H9 (cell line): ENCODE measurements at regions not wholly inside any gene's neighbourhood (a gene's known extent, or its start where the extent isn't known, plus 50 kb on each side); places are given as distances from the start of the nearest gene placed in this dataset.

Source experiments
- DNase-seq: peaks from one replicate; pipeline ENCODE4 v3.0.0-alpha.2; 2017
- H2AFZ ChIP-seq: one replicate; pipeline ENCODE4 v1.6.1; 2013; ENCODE audit warnings: mild to moderate bottlenecking, low read length, control low read depth, moderate library complexity
- H2AK5ac ChIP-seq: 2 replicates; pipeline ENCODE4 v1.6.1; 2013; ENCODE audit warnings: low read length, control low read depth, mixed read lengths; ENCODE audit not compliant: insufficient read length
- H2BK120ac ChIP-seq: one replicate; pipeline ENCODE4 v1.6.1; 2013; ENCODE audit warnings: low read depth, mild to moderate bottlenecking, low read length, control low read depth, inconsistent platforms; ENCODE audit not compliant: poor library complexity, severe bottlenecking
- H2BK12ac ChIP-seq: 2 replicates; pipeline ENCODE4 v1.6.1; 2013; ENCODE audit warnings: low read length, control low read depth, mixed read lengths, low read depth; ENCODE audit not compliant: insufficient read length
- H2BK15ac ChIP-seq: 2 replicates; pipeline ENCODE4 v1.6.1; 2013; ENCODE audit warnings: low read depth, low read length, control low read depth
- H2BK20ac ChIP-seq: one replicate; pipeline ENCODE4 v1.6.1; 2013; ENCODE audit warnings: low read depth, mild to moderate bottlenecking, low read length, control low read depth, inconsistent platforms; ENCODE audit not compliant: poor library complexity, severe bottlenecking
- H2BK5ac ChIP-seq: 2 replicates; pipeline ENCODE4 v1.6.1; 2013; ENCODE audit warnings: low read length, control low read depth, mixed read lengths; ENCODE audit not compliant: insufficient read length
- H3K14ac ChIP-seq: 2 replicates; pipeline ENCODE4 v1.6.1; 2013; ENCODE audit warnings: low read length, control low read depth; ENCODE audit not compliant: insufficient read depth
- H3K18ac ChIP-seq: 2 replicates; pipeline ENCODE4 v1.6.1; 2013; ENCODE audit warnings: low read depth, mild to moderate bottlenecking, mixed read lengths, low read length, control low read depth; ENCODE audit not compliant: insufficient read length
- H3K23ac ChIP-seq: 2 replicates; pipeline ENCODE4 v1.6.1; 2013; ENCODE audit warnings: low read length, control low read depth, mixed read lengths, low read depth; ENCODE audit not compliant: insufficient read length
- H3K23me2 ChIP-seq: 2 replicates; pipeline ENCODE4 v1.6.1; 2013; ENCODE audit warnings: low read depth, mild to moderate bottlenecking, mixed read lengths, low read length, control low read depth; ENCODE audit not compliant: insufficient read length, poor library complexity, severe bottlenecking
- H3K27ac ChIP-seq: 2 replicates; pipeline ENCODE4 v1.5.1; 2013; ENCODE audit warnings: low read length, control low read depth, mixed read lengths, low read depth; ENCODE audit not compliant: insufficient read length
- H3K27me3 ChIP-seq: 2 replicates; pipeline ENCODE4 v1.6.1; 2013; ENCODE audit warnings: low read length, control low read depth, inconsistent platforms; ENCODE audit not compliant: insufficient read depth
- H3K4ac ChIP-seq: 2 replicates; pipeline ENCODE4 v1.6.1; 2013; ENCODE audit warnings: low read depth, mild to moderate bottlenecking, control low read depth, inconsistent platforms, low read length, moderate library complexity
- H3K4me1 ChIP-seq: 2 replicates; pipeline ENCODE4 v1.6.1; 2013; ENCODE audit warnings: low read length, control low read depth, inconsistent platforms; ENCODE audit not compliant: insufficient read depth
- H3K4me2 ChIP-seq: 2 replicates; pipeline ENCODE4 v1.6.1; 2013; ENCODE audit warnings: low read length, control low read depth, mixed read lengths; ENCODE audit not compliant: insufficient read length, insufficient read depth
- H3K56ac ChIP-seq: 2 replicates; pipeline ENCODE4 v1.6.1; 2013; ENCODE audit warnings: low read depth, mild to moderate bottlenecking, mixed read lengths, low read length, control low read depth; ENCODE audit not compliant: insufficient read length
- H3K79me1 ChIP-seq: 2 replicates; pipeline ENCODE4 v1.6.1; 2013; ENCODE audit warnings: low read depth, mild to moderate bottlenecking, moderate library complexity, low read length, control low read depth, inconsistent platforms; ENCODE audit not compliant: insufficient read depth, poor library complexity, severe bottlenecking
- H3K79me2 ChIP-seq: 2 replicates; pipeline ENCODE4 v1.6.1; 2013; ENCODE audit warnings: low read length, control low read depth, inconsistent platforms; ENCODE audit not compliant: insufficient read depth
- H3K9ac ChIP-seq: 2 replicates; pipeline ENCODE4 v1.6.1; 2013; ENCODE audit warnings: low read length, control low read depth, mixed read lengths; ENCODE audit not compliant: insufficient read length; ENCODE audit errors: extremely low read depth
- H3K9me3 ChIP-seq: one replicate; pipeline ENCODE4 v1.6.1; 2013; ENCODE audit warnings: low read depth, low read length, inconsistent platforms; ENCODE audit not compliant: control insufficient read depth
- H3T11ph ChIP-seq: one replicate; pipeline ENCODE4 v1.6.1; 2013; ENCODE audit warnings: mild to moderate bottlenecking, low read length, control low read depth, inconsistent platforms
- H4K20me1 ChIP-seq: one replicate; pipeline ENCODE4 v1.6.1; 2013; ENCODE audit not compliant: control insufficient read depth, insufficient read length, insufficient read depth
- H4K5ac ChIP-seq: 2 replicates; pipeline ENCODE4 v1.6.1; 2013; ENCODE audit warnings: low read depth, mild to moderate bottlenecking, mixed read lengths, low read length, control low read depth; ENCODE audit not compliant: insufficient read length
- H4K8ac ChIP-seq: replicated peaks from 2 replicates; pipeline ENCODE4 v1.6.1; 2013; ENCODE audit warnings: low read length, control low read depth, mixed read lengths, low read depth; ENCODE audit not compliant: insufficient read length
- H4K91ac ChIP-seq: 2 replicates; pipeline ENCODE4 v1.6.1; 2013; ENCODE audit warnings: low read depth, mild to moderate bottlenecking, moderate library complexity, mixed read lengths, low read length, control low read depth; ENCODE audit not compliant: insufficient read length
- H3K27ac Mint-ChIP-seq, 3 experiments: 2 replicates in 2 of 3; 3 replicates in 1 of 3; pipeline ENCODE4 v1.8.0; 2020 to 2021; ENCODE audit warnings: mixed read lengths in 3 of 3, mild to moderate bottlenecking in 1 of 3, moderate library complexity in 1 of 3
- H3K27me3 Mint-ChIP-seq: 2 replicates; pipeline ENCODE4 v1.8.0; 2021; ENCODE audit warnings: low read depth, mild to moderate bottlenecking, moderate library complexity, mixed read lengths
- H3K36me3 Mint-ChIP-seq, 3 experiments: 2 replicates in 2 of 3; 3 replicates in 1 of 3; pipeline ENCODE4 v1.8.0; 2020 to 2021; ENCODE audit warnings: low read depth in 3 of 3, mixed read lengths in 3 of 3; ENCODE audit not compliant: insufficient read depth in 1 of 3
- H3K4me1 Mint-ChIP-seq, 2 experiments: 2 replicates each; pipeline ENCODE4 v1.8.0; 2020; ENCODE audit warnings: mixed read lengths in 2 of 2
- H3K4me3 Mint-ChIP-seq, 2 experiments: 2 replicates in 1 of 2; 3 replicates in 1 of 2; pipeline ENCODE4 v1.8.0; 2020 to 2021; ENCODE audit warnings: mild to moderate bottlenecking in 2 of 2, mixed read lengths in 2 of 2, moderate library complexity in 1 of 2
- H3K9me3 Mint-ChIP-seq, 2 experiments: 2 replicates in 1 of 2; 3 replicates in 1 of 2; pipeline ENCODE4 v1.8.0; 2020; ENCODE audit warnings: mild to moderate bottlenecking in 2 of 2, mixed read lengths in 2 of 2, moderate library complexity in 1 of 2
- WGBS: extraction: QIAGEN DNeasy Blood & Tissue Kit; methylation state at CpG from one replicate; pipeline ENCODE4 v1.1.7; 2013; ENCODE audit warnings: missing lambda C conversion rate, low lambda C conversion rate, mixed read lengths; ENCODE audit not compliant: insufficient read length; ENCODE audit errors: extremely low coverage; 5-methylcytosine and 5-hydroxymethylcytosine counted together
- TF ChIP-seq, protein P1 (sequence below): fragments of 200-600 bp; sonication (generic); conservative IDR thresholded peaks from 3 replicates; pipeline ENCODE4 v1.8.0; 2021; ENCODE audit warnings: antibody characterized with exemption, mild to moderate bottlenecking

DNA sequence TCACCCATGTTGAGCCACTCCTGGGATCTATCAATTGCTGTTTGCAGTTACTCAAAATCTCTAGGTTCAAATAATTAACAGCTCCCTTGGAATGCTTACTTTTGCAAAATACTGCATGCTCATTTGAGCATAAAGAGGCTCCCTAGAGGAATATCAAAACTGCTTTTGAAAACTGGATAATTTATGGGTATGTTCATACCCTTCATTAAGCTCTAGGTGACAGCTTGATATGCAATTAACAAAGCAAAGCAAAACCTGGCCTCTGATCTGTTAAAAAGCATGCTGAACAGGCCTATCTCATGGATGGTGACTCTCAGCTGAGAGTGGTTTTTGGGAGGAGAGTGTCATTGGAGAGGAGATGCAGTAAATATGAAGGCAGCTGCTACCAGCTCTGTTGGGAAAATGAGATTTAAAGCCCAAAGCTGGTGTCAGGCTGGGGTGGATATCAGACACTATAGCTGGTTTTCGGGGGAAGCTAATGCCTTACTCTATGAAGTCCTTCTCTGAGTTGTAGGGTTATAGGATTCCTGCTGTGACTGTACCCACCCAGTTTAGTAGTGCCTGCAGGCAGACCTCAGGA is 110.9 kb downstream of the RASSF10 start:
- Histone ChIP-seq H2AFZ (no peak overlapping the region), H3K27me3 (no peaks in the 10 kb centered on the region), H3K4me2 (no peak overlapping the region), H2BK15ac (no peak overlapping the region), H3T11ph (no peak overlapping the region), H3K14ac (no peak overlapping the region), H3K9ac (no peak overlapping the region), H2BK5ac (no peak overlapping the region), H3K56ac (no peak overlapping the region), H2BK20ac (no peak overlapping the region), H4K20me1 (no peaks in the 10 kb centered on the region), H3K23ac (no peak overlapping the region), H4K5ac (no peak overlapping the region), H3K18ac (no peak overlapping the region), H3K4me1 (no peaks in the 10 kb centered on the region), H3K23me2 (no peaks in the 10 kb centered on the region), H3K79me1 (no peaks in the 10 kb centered on the region), H3K4ac (no peak overlapping the region), H3K79me2 (no peaks in the 10 kb centered on the region), H4K8ac (no peak overlapping the region), H3K9me3 (peaks cover 8% of the 10 kb centered on the region), H2BK12ac (no peak overlapping the region), H2BK120ac (no peak overlapping the region), H3K27ac (no peak overlapping the region), H2AK5ac (no peak overlapping the region), H4K91ac (no peak overlapping the region)
- Mint-ChIP-seq H3K4me3 (no peak overlapping the region), H3K4me1 (peaks cover 22 to 23% of the 10 kb centered on the region in 2 experiments), H3K27me3 (no peaks in the 10 kb centered on the region; the same call in none of the 2 replicates), H3K9me3 (peaks cover 17 to 23% of the 10 kb centered on the region in 2 experiments), H3K27ac (peak overlapping the region in 1 of 3 experiments; percentile 30; a peak in 3 of 7 replicates), H3K36me3 (peaks cover 4 to 18% (median 7%) of the 10 kb centered on the region in 3 experiments; a peak in 6 of 7 replicates)
- no peak for DNase-seq
- WGBS: no CpG with 5 or more reads among the region's 1 CpG
- TF ChIP-seq, protein P1, sequence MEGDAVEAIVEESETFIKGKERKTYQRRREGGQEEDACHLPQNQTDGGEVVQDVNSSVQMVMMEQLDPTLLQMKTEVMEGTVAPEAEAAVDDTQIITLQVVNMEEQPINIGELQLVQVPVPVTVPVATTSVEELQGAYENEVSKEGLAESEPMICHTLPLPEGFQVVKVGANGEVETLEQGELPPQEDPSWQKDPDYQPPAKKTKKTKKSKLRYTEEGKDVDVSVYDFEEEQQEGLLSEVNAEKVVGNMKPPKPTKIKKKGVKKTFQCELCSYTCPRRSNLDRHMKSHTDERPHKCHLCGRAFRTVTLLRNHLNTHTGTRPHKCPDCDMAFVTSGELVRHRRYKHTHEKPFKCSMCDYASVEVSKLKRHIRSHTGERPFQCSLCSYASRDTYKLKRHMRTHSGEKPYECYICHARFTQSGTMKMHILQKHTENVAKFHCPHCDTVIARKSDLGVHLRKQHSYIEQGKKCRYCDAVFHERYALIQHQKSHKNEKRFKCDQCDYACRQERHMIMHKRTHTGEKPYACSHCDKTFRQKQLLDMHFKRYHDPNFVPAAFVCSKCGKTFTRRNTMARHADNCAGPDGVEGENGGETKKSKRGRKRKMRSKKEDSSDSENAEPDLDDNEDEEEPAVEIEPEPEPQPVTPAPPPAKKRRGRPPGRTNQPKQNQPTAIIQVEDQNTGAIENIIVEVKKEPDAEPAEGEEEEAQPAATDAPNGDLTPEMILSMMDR: no peak
